Esophagus muscularis mucosa (tissue), 4 donors: ENCODE measurements at regions not wholly inside any gene's neighbourhood (a gene's known extent, or its start where the extent isn't known, plus 50 kb on each side); places are given as distances from the start of the nearest gene placed in this dataset.

Source experiments
- DNase-seq: peaks from one replicate; pipeline ENCODE4 v3.0.0-alpha.2; 2017; ENCODE audit errors: extremely low spot score
- H3K27ac ChIP-seq, 4 donors: fragments of 200-600 bp; sonication (generic); replicated peaks in 1 of 4; 1 replicate in 3 of 4; 2 replicates in 1 of 4; pipeline ENCODE4 v1.5.1; 2016 to 2019; ENCODE audit warnings: mild to moderate bottlenecking in 1 of 4
- H3K27me3 ChIP-seq, 4 donors: fragments of 200-600 bp; sonication (generic); one replicate each; pipeline versions ENCODE4 v1.5.1 to v1.6.0; 2016 to 2019
- H3K36me3 ChIP-seq, 4 donors: fragments of 200-600 bp; sonication (generic); one replicate each; pipeline ENCODE4 v1.5.1; 2016 to 2019
- H3K4me1 ChIP-seq, 4 donors: fragments of 200-600 bp; sonication (generic); one replicate each; pipeline ENCODE4 v1.5.1; 2016 to 2019
- H3K4me3 ChIP-seq, 4 donors: fragments of 200-600 bp; sonication (generic); 1 replicate in 2 of 4; 2 replicates in 2 of 4; pipeline ENCODE4 v1.5.1; 2016 to 2019; ENCODE audit warnings: mild to moderate bottlenecking in 4 of 4, moderate library complexity in 1 of 4
- H3K9me3 ChIP-seq, 4 donors: fragments of 200-600 bp; sonication (generic); 1 replicate in 3 of 4; 2 replicates in 1 of 4; pipeline ENCODE4 v1.5.1; 2016 to 2019
- EP300 ChIP-seq: sonication (generic); formaldehyde crosslinking; IDR thresholded peaks from one replicate; pipeline ENCODE4 v1.6.1; 2017; ENCODE audit warnings: antibody characterized with exemption
- POLR2A ChIP-seq: fragments of 450-650 bp; IDR thresholded peaks from one replicate; pipeline ENCODE4 v1.6.1; 2017; ENCODE audit warnings: antibody characterized with exemption, moderate library complexity, mild to moderate bottlenecking, low read depth
- POLR2AphosphoS5 ChIP-seq, 2 donors: sonication (generic); formaldehyde crosslinking; IDR thresholded peaks; one replicate each; pipeline ENCODE4 v1.6.1; 2017; ENCODE audit warnings: antibody characterized with exemption in 2 of 2
- WGBS: methylation state at CpG from one replicate; pipeline ENCODE4 v1.1.5; 2018; 5-methylcytosine and 5-hydroxymethylcytosine counted together
- intact Hi-C: fragments of 100-400 bp; cut with DNase I; formaldehyde crosslinking; loops from one replicate; pipeline ENCODE4 v1.15.1; 2023
- TF ChIP-seq, protein P1 (sequence below), 3 experiments: fragments of 200-600 bp in 2 of 3; fragments of 450-650 bp in 1 of 3; sonication (generic) in 2 of 3; IDR thresholded peaks; one replicate each; pipeline ENCODE4 v1.5.1; 2017 to 2019; ENCODE audit warnings: antibody characterized with exemption in 3 of 3, mild to moderate bottlenecking in 2 of 3, moderate library complexity in 1 of 3

DNA sequence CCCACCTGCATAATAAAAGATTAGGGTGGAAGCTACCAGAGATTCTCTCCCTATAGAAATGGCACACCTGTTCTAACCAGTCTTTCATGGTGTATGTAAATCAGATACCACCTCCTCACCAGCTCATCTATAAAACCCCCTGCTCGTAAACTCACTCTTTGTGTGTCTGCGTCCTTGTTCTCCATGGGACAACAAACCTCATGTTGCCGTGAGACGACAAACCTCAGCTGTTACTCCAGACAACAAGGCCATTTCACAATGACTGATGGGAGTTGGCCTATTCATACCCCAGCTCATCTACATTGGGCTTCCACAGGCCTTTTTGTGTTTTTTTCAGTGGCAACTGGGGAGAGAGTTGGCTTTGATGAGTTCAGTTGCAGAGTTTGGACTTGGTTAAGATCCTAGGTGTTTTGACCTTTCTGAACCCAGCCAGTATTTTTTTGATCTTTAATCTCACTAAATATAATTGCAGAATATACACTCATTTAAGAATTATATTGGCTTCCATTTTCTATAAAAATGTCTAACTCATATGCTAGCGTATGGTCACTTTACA, 96.6 kb upstream of the LRIG1 start:
- no peak overlapping the region for H3K27ac ChIP-seq
- DNase-seq, result no peak
- no peaks in the 10 kb centered on the region for H3K36me3 ChIP-seq
- TF ChIP-seq POLR2AphosphoS5 (IDR thresholded peaks at IDR 0.05) (no peak), EP300 (no peak), POLR2A (no peak)
- TF ChIP-seq, protein P1, sequence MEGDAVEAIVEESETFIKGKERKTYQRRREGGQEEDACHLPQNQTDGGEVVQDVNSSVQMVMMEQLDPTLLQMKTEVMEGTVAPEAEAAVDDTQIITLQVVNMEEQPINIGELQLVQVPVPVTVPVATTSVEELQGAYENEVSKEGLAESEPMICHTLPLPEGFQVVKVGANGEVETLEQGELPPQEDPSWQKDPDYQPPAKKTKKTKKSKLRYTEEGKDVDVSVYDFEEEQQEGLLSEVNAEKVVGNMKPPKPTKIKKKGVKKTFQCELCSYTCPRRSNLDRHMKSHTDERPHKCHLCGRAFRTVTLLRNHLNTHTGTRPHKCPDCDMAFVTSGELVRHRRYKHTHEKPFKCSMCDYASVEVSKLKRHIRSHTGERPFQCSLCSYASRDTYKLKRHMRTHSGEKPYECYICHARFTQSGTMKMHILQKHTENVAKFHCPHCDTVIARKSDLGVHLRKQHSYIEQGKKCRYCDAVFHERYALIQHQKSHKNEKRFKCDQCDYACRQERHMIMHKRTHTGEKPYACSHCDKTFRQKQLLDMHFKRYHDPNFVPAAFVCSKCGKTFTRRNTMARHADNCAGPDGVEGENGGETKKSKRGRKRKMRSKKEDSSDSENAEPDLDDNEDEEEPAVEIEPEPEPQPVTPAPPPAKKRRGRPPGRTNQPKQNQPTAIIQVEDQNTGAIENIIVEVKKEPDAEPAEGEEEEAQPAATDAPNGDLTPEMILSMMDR (IDR thresholded peaks at IDR 0.05), result no peak
- whole genome bisulfite sequencing, result 95% methylated on average over 5 of the region's 5 CpGs
- intact Hi-C loops, result no loop called here
- no peaks in the 10 kb centered on the region for H3K9me3 ChIP-seq
- H3K27me3 ChIP-seq, result no peaks in the 10 kb centered on the region
- peaks cover 0 to 19% (median 17%) of the 10 kb centered on the region in 4 donors for H3K4me1 ChIP-seq
- no peak overlapping the region for H3K4me3 ChIP-seq

- no peak for DNase-seq
- 71% methylated on average over 6 of the region's 6 CpGs for WGBS
- Histone ChIP-seq H3K27ac (no peak overlapping the region), H3K36me3 (no peaks in the 10 kb centered on the region), H3K27me3 (no peaks in the 10 kb centered on the region), H3K4me1 (peaks cover 0 to 17% (median 16%) of the 10 kb centered on the region in 4 donors), H3K9me3 (no peaks in the 10 kb centered on the region), H3K4me3 (no peak overlapping the region)
- TF ChIP-seq POLR2AphosphoS5 (IDR thresholded peaks at IDR 0.05) (no peak), EP300 (no peak), POLR2A (no peak)
- TF ChIP-seq, protein P1 (IDR thresholded peaks at IDR 0.05), result no peak
- intact Hi-C loops, result no loop called here
These were observed 97.3 kb upstream of the LRIG1 start for GRCh38 chr3:66598168-66598567.

DNA sequence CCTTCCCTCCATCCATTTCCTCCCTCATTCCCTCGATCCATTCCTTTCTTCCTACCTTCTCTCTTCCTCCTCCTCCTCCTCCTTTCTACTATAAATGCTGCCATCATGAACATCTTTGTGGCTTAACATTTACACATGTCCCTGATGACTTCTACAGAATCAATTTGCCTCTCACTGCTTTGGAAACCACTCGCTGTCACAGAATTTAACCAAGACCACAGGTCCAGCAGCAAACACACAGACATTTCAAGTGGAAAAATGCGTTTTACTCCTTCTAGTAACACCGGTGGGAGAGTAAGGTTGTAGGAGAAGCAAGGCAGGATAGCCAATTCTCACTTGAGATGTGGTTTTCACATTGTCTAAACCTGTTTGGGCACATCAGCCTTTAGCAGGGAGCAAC, 101.4 kb upstream of the LRIG1 start:
- H3K4me1 ChIP-seq, result peaks cover 0 to 22% (median 19%) of the 10 kb centered on the region in 4 donors

DNA sequence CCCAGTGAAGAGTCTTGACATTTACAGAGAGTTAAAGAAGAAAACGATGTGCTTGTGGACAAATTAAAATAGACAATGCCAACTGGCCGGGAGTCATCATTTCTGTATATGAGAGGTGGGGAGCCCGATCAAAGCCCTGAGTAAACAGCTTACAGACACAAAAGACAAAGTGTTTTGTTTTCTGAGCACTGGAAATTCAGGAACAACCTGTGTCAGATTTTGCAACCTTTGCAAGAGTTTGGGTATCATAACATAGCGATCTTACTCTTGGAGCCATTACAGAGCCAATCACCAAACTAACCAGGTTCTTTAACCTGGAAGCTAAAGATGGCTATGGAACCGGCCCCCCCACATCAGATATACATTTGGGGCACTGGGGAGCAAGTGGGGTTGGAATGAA, 101.9 kb upstream of the LRIG1 start:
- TF ChIP-seq POLR2A, result no peak
- no peak for TF ChIP-seq EP300
- TF ChIP-seq, protein P1 (IDR thresholded peaks at IDR 0.05), result no peak
- no peak for TF ChIP-seq POLR2AphosphoS5 (IDR thresholded peaks at IDR 0.05)

More for the DNA sequence above, 101.4 kb upstream of the LRIG1 start:
- Histone ChIP-seq H3K27ac (no peak overlapping the region), H3K9me3 (no peaks in the 10 kb centered on the region), H3K27me3 (no peaks in the 10 kb centered on the region), H3K36me3 (no peaks in the 10 kb centered on the region), H3K4me3 (no peak overlapping the region)
- WGBS, result 86% methylated on average over 4 of the region's 4 CpGs
- no peak for DNase-seq
- TF ChIP-seq, protein P1 (IDR thresholded peaks at IDR 0.05), result no peak
- no peak for TF ChIP-seq EP300
- TF ChIP-seq POLR2A, result no peak
- no peak for TF ChIP-seq POLR2AphosphoS5 (IDR thresholded peaks at IDR 0.05)
- intact Hi-C loops, result no loop called here

DNA sequence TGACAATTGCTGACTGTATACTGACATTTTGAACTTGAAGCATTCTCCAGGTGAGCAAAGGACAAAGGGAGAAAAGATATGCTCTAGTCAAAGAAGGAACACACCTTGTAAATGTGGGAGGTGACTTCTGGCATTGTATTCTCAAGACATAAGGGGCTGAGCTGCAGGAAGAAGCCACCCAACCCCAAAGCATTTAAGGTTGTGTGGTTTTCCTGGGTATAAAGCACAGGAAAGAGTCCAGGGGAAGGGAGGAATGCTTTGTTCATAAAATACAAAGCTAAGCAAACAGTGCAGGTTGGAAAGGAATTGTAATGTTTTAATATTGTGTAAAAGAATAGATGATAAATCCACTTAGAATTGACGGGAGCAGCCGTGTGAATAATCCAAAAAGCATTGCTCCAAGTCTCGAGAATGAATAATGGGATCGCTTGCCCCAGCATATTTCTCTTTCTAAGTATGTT, 102.4 kb upstream of the LRIG1 start:
- intact Hi-C loops, result no loop called here

More for the DNA sequence above, 101.9 kb upstream of the LRIG1 start:
- no peaks in the 10 kb centered on the region for H3K27me3 ChIP-seq
- H3K4me1 ChIP-seq, result peaks cover 0 to 22% (median 19%) of the 10 kb centered on the region in 4 donors
- no peak overlapping the region for H3K4me3 ChIP-seq
- intact Hi-C loops, result no loop called here
- no peak overlapping the region for H3K27ac ChIP-seq
- no peaks in the 10 kb centered on the region for H3K9me3 ChIP-seq
- WGBS, result 81% methylated on average over 5 of the region's 5 CpGs
- no peak for DNase-seq
- no peaks in the 10 kb centered on the region for H3K36me3 ChIP-seq

More for the DNA sequence above, 102.4 kb upstream of the LRIG1 start:
- H3K4me3 ChIP-seq, result no peak overlapping the region
- peaks cover 0 to 21% (median 17%) of the 10 kb centered on the region in 4 donors for H3K4me1 ChIP-seq
- no peaks in the 10 kb centered on the region for H3K36me3 ChIP-seq
- no peak for TF ChIP-seq POLR2AphosphoS5 (IDR thresholded peaks at IDR 0.05)
- TF ChIP-seq, protein P1 (IDR thresholded peaks at IDR 0.05), result no peak
- no peak for TF ChIP-seq POLR2A
- TF ChIP-seq EP300, result no peak
- 30% methylated on average over 4 of the region's 4 CpGs for WGBS
- DNase-seq, result no peak
- H3K27me3 ChIP-seq, result no peaks in the 10 kb centered on the region
- no peak overlapping the region for H3K27ac ChIP-seq
- no peaks in the 10 kb centered on the region for H3K9me3 ChIP-seq
